Embryonic facial prominence (tissue), 1 donor: ENCODE measurements at regions not wholly inside any gene's neighbourhood (a gene's known extent, or its start where the extent isn't known, plus 50 kb on each side); places are given as distances from the start of the nearest gene placed in this dataset.
A peak's percentile ranks its signal among the peaks of the same experiment; 100 is the strongest.

Experiments
- DNase-seq: peaks from one replicate; pipeline ENCODE4 v3.0.0-alpha.2; 2016; ENCODE audit errors: extremely low spot score

GRCh38 chr4:180636696-180637404 lies 1606.4 kb upstream of the TENM3 start:
- peak; percentile 23 for DNase-seq

GRCh38 chr4:180637616-180638015 lies 1605.6 kb upstream of the TENM3 start:
- DNase-seq = no peak

GRCh38 chr4:180640193-180640592 lies 1603.0 kb upstream of the TENM3 start:
- no peak for DNase-seq

GRCh38 chr4:180641495-180641894 lies 1601.7 kb upstream of the TENM3 start:
- no peak for DNase-seq

- no peak for DNase-seq
Measured at GRCh38 chr4:180642732-180643131, 1600.5 kb upstream of the TENM3 start.

GRCh38 chr4:180650273-180650672 lies 1592.9 kb upstream of the TENM3 start:
- no peak for DNase-seq

GRCh38 chr4:180652533-180652932 lies 1590.7 kb upstream of the TENM3 start:
- no peak for DNase-seq

GRCh38 chr4:180655886-180656285 lies 1587.3 kb upstream of the TENM3 start:
- no peak for DNase-seq

GRCh38 chr4:180657881-180658280 lies 1585.3 kb upstream of the TENM3 start:
- DNase-seq = no peak

- DNase-seq = peak; percentile 77
Measured at GRCh38 chr4:180664766-180665368, 1578.3 kb upstream of the TENM3 start.

- DNase-seq = no peak
Measured at GRCh38 chr4:180665481-180665880, 1577.7 kb upstream of the TENM3 start.

- no peak for DNase-seq
Measured at GRCh38 chr4:180665994-180666824, 1577.0 kb upstream of the TENM3 start.

GRCh38 chr4:180668732-180669131 lies 1574.5 kb upstream of the TENM3 start:
- DNase-seq = no peak

- no peak for DNase-seq
Measured at GRCh38 chr4:180669680-180670079, 1573.5 kb upstream of the TENM3 start.

- DNase-seq = no peak
Measured at GRCh38 chr4:180674619-180675358, 1568.4 kb upstream of the TENM3 start.

GRCh38 chr4:180675359-180675650 lies 1567.9 kb upstream of the TENM3 start:
- no peak for DNase-seq

- DNase-seq = no peak
Measured at GRCh38 chr4:180680305-180680704, 1562.9 kb upstream of the TENM3 start.

GRCh38 chr4:180682776-180683175 lies 1560.4 kb upstream of the TENM3 start:
- no peak for DNase-seq

- DNase-seq = no peak
Measured at GRCh38 chr4:180683186-180683585, 1560.0 kb upstream of the TENM3 start.

- DNase-seq = no peak
Measured at GRCh38 chr4:180688480-180688879, 1554.7 kb upstream of the TENM3 start.

- no peak for DNase-seq
Measured at GRCh38 chr4:180694875-180695274, 1548.3 kb upstream of the TENM3 start.

GRCh38 chr4:180695851-180696250 lies 1547.4 kb upstream of the TENM3 start:
- DNase-seq = no peak
